ENCODE measurements at regions not wholly inside any gene's neighbourhood (a gene's known extent, or its start where the extent isn't known, plus 50 kb on each side); places are given as distances from the start of the nearest gene placed in this dataset.
A peak's percentile ranks its signal among the peaks of the same experiment; 100 is the strongest.

GRCh38 chr2:126515471-126515870 is 140.5 kb upstream of the GYPC start:
- no peak for DNase-seq

DNA sequence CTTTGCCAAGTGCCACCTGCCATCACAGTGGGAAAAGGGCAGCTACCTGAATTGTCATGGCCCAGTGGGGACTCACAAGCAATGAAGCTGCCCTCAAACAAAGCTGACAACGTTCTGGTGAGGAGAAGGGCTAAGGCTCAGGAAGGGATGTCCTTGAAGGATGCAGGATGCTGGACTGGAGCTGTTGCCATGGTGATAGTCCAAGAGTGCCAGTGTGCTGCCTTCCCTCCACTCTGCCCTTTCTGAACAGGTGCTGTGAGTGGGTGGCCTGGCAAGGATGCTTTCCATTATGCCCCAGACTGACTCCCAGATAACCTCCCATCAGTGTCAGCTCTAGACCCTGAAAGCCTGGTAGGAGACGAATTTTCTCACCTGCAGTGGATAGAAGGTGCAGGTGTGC is 137.8 kb upstream of the GYPC start:
- peak in 1 of 3 experiments; percentile 4 for DNase-seq

DNA sequence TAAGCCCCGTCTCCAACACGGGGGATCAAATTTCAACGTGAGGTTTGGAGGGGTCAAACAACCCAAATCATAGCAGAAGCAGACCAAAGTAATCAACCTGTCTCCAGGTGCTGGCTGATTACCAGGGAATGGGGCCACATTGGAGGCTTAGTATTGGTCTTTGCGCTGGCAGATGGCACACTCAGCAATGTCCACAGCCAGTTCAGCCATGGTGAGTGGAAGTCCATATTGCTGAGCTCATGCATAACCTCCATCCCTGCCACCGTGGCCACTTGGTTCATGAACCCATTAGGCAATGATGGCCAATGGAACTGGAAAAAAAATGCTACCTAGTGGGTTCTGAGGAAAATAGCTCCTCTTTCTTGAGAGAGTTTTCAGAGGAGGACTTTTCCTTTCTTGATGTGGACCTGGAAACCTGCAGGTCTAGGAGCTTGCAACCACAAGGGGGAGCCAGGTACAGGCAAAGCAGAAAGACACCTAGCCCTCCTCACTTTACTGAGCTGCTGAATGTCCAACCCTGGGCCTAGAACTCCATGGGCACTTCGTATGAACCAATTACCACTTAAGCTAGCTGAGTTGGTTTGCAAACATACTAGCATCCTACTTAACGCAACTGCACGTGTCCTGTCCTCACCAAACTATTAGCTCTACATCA is 128.0 kb upstream of the GYPC start:
- peak in 1 of 3 experiments; percentile 30 for DNase-seq

GRCh38 chr2:126531029-126531428 is 124.9 kb upstream of the GYPC start:
- no peak for DNase-seq

GRCh38 chr2:126534478-126534877 is 121.5 kb upstream of the GYPC start:
- DNase-seq: no peak

DNA sequence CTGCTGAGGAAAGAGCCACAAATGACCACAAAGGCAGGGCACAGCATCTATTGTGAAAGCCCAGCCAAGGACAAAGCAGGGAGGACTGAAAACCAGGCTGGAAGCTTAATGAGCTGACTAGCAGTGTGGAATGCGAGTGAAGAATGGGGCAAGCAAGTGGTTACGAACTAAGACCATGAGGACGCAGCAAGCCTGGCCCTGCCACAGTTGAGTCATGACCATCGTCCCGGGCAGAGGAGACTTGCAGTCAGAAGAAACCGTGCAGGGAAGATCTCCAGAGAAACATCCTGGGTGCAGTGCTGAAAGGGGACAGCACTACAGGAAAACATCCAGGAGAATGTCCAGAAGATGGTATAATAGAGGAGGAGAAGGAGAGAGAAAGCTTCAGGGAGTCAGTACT is 120.5 kb upstream of the GYPC start:
- DNase-seq: no peak

GRCh38 chr2:126536605-126537200 is 119.3 kb upstream of the GYPC start:
- no peak for DNase-seq

DNA sequence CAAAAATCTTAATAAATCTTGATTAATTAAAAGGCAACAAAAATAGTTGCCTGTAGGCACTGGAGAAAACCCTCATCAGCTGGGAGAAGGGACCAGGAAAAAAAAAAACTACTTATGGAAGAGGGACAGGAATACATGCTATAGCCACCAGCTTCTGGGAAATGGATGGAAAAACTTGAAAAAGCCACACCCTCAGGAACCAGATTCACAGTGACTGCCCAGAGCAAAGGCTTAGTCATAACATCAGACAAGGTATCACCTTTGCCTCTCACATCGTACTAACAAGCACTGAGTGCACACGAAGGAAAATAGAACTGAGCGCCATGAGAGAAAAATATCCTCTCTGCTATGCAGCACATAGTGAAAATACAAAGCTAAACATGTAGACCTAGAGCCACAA is 116.9 kb upstream of the GYPC start:
- DNase-seq: no peak

DNA sequence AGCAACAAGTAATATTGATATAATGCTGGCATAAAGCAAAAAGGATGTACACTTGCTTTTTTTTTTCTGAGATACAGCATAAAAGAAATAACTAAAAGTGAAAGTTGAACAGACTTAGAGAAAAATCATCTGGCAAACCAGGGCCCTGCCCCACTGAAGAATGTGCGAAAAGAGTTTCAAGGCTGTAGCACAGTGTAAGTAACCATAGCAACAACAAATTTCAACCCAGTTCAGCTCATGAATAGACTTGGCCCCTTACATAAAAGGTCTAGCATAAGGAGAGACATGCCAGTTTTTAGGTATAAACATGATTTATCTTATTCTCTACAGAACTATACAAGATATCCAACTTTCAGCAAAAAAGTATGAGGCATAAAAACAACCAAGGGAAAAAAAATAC is 113.7 kb upstream of the GYPC start:
- no peak for DNase-seq

GRCh38 chr2:126543081-126543480 is 112.9 kb upstream of the GYPC start:
- DNase-seq: peak in 1 of 3 experiments; percentile 1

GRCh38 chr2:126558029-126558428 is 97.9 kb upstream of the GYPC start:
- DNase-seq: no peak

- no peak for DNase-seq
Measured at GRCh38 chr2:126568734-126569133, 87.2 kb upstream of the GYPC start.

- DNase-seq: no peak
Measured at GRCh38 chr2:126571403-126571802, 84.6 kb upstream of the GYPC start.

- DNase-seq: no peak
Measured at GRCh38 chr2:126575631-126576030, 80.3 kb upstream of the GYPC start.

GRCh38 chr2:126579868-126580267 is 76.1 kb upstream of the GYPC start:
- no peak for DNase-seq

- no peak for DNase-seq
Measured at GRCh38 chr2:126586317-126586716, 69.6 kb upstream of the GYPC start.

DNA sequence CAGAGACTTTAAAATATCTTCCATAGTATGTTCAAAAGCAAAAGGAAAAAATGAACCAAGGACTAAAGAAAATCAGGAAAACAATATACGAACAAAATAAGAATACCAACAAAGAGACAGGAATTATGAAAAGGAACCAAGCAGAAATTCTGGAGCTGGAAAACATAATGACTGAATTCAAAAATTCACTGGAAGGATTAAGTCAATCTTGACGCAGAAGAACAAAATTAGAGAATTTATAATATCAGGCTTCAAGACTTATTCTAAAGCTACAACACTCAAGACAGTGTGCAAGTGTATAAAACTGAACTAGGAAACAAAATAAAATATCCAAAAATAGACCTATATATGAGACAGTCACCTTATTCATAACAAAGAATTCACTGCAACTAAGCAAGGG is 56.9 kb upstream of the GYPC start:
- no peak for DNase-seq

GRCh38 chr2:126600742-126601141 is 55.2 kb upstream of the GYPC start:
- no peak for DNase-seq

GRCh38 chr2:126602334-126602733 is 53.6 kb upstream of the GYPC start:
- no peak for DNase-seq

Data from NCI-H1417 (cell line).